ENCODE measurements at regions not wholly inside any gene's neighbourhood (a gene's known extent, or its start where the extent isn't known, plus 50 kb on each side); places are given as distances from the start of the nearest gene placed in this dataset.
"Not testable (repeated sequence)": the region's sequence is repeated elsewhere in the genome, so short reads cannot be mapped to it uniquely, and the experiment has no call there.

GRCh38 chr15:60295901-60296300 is 101.9 kb downstream of the ANXA2 start:
- TF ChIP-seq CTCF (conservative IDR thresholded peaks at IDR 0.05 in 1 of 2, IDR thresholded peaks at IDR 0.05 in 1 of 2; ENCODE audit: extremely low read depth in 1 of 2, insufficient read depth in 1 of 2, low read depth in 1 of 2, low read length in 2 of 2); EZH2 (IDR thresholded peaks at IDR 0.05; ENCODE audit: borderline replicate concordance, low read length): not testable (repeated sequence)
